T-cell (primary cell): ENCODE measurements at regions not wholly inside any gene's neighbourhood (a gene's known extent, or its start where the extent isn't known, plus 50 kb on each side); places are given as distances from the start of the nearest gene placed in this dataset.

ENCODE experiments used
- ATAC-seq, 4 experiments: fragments of 200-7000 bp in 3 of 4; fragments of 150-1000 bp in 1 of 4; cut with Tn5 transposase; replicated peaks in 1 of 4; 1 replicate in 3 of 4; 2 replicates in 1 of 4; pipeline ENCODE4 v1.10.0; 2021; ENCODE audit warnings: moderate library complexity in 3 of 4, mild to moderate bottlenecking in 2 of 4, moderate number of reproducible peaks in 1 of 4
- CTCF ChIA-PET, 2 donors: fragments of 300-600 bp; sonication (Branson Sonifier 250); formaldehyde crosslinking; loops; one replicate each; lab custom pipeline; 2022; ENCODE audit warnings: antibody characterized with exemption in 2 of 2; lab: Charles Lee
- POLR2A ChIA-PET, 2 donors: fragments of 300-600 bp; sonication (Branson Sonifier 250); formaldehyde crosslinking; loops; one replicate each; lab custom pipeline; 2022; ENCODE audit warnings: antibody characterized with exemption in 2 of 2; lab: Charles Lee
- DNase-seq, 35 experiments: peaks; one replicate each; pipeline versions ENCODE4 v3.0.0 to v3.0.0-alpha.2; 2013 to 2023
- H3K27ac ChIP-seq: one replicate; pipeline ENCODE4 v1.5.1; 2013; ENCODE audit warnings: low read length
- H3K27me3 ChIP-seq, 2 experiments: replicated peaks in 1 of 2; 1 replicate in 1 of 2; 2 replicates in 1 of 2; pipeline versions ENCODE4 v1.6.1 to v1.7.0; 2013; ENCODE audit warnings: low read length in 1 of 2, mixed read lengths in 1 of 2; ENCODE audit not compliant: control insufficient read depth in 2 of 2, insufficient read depth in 2 of 2; ENCODE audit errors: extremely low read depth in 1 of 2
- H3K36me3 ChIP-seq, 2 donors: 1 replicate in 1 of 2; 2 replicates in 1 of 2; pipeline versions ENCODE4 v1.6.1 to v1.7.0; 2013; ENCODE audit warnings: low read length in 1 of 2; ENCODE audit not compliant: control insufficient read depth in 2 of 2, insufficient read depth in 1 of 2; ENCODE audit errors: extremely low read depth in 1 of 2
- H3K4me1 ChIP-seq, 2 experiments: 1 replicate in 1 of 2; 2 replicates in 1 of 2; pipeline versions ENCODE4 v1.6.1 to v1.7.0; 2013; ENCODE audit warnings: low read length in 2 of 2, mixed read lengths in 1 of 2; ENCODE audit not compliant: insufficient read depth in 2 of 2, control insufficient read depth in 1 of 2; ENCODE audit errors: extremely low read depth in 1 of 2
- H3K4me3 ChIP-seq, 2 donors: 1 replicate in 1 of 2; 2 replicates in 1 of 2; pipeline versions ENCODE4 v1.5.1 to v1.7.0; 2013; ENCODE audit warnings: mild to moderate bottlenecking in 2 of 2, low read length in 1 of 2, moderate library complexity in 1 of 2; ENCODE audit not compliant: control insufficient read depth in 1 of 2; ENCODE audit errors: extremely low read depth in 1 of 2
- H3K9me3 ChIP-seq: 2 replicates; pipeline ENCODE4 v1.7.0; 2013
- H3K27ac Mint-ChIP-seq, 2 donors: one replicate each; pipeline ENCODE4 v1.8.0; 2020 to 2021; ENCODE audit warnings: mild to moderate bottlenecking in 2 of 2, mixed read lengths in 2 of 2
- H3K27me3 Mint-ChIP-seq, 2 donors: one replicate each; pipeline ENCODE4 v1.8.0; 2021 to 2022; ENCODE audit warnings: mixed read lengths in 2 of 2
- H3K36me3 Mint-ChIP-seq: one replicate; pipeline ENCODE4 v1.8.0; 2021; ENCODE audit warnings: mixed read lengths
- H3K4me1 Mint-ChIP-seq, 3 donors: one replicate each; pipeline ENCODE4 v1.8.0; 2020 to 2022; ENCODE audit warnings: mixed read lengths in 3 of 3, mild to moderate bottlenecking in 1 of 3
- H3K4me3 Mint-ChIP-seq, 3 donors: one replicate each; pipeline ENCODE4 v1.8.0; 2020 to 2022; ENCODE audit warnings: mild to moderate bottlenecking in 3 of 3, mixed read lengths in 3 of 3, moderate library complexity in 3 of 3
- H3K9me3 Mint-ChIP-seq, 3 donors: one replicate each; pipeline ENCODE4 v1.8.0; 2020 to 2022; ENCODE audit warnings: mixed read lengths in 3 of 3
- WGBS: methylation state at CpG from one replicate; pipeline ENCODE4 v1.1.5; 2013; ENCODE audit warnings: missing lambda C conversion rate; ENCODE audit not compliant: insufficient coverage; 5-methylcytosine and 5-hydroxymethylcytosine counted together

DNA sequence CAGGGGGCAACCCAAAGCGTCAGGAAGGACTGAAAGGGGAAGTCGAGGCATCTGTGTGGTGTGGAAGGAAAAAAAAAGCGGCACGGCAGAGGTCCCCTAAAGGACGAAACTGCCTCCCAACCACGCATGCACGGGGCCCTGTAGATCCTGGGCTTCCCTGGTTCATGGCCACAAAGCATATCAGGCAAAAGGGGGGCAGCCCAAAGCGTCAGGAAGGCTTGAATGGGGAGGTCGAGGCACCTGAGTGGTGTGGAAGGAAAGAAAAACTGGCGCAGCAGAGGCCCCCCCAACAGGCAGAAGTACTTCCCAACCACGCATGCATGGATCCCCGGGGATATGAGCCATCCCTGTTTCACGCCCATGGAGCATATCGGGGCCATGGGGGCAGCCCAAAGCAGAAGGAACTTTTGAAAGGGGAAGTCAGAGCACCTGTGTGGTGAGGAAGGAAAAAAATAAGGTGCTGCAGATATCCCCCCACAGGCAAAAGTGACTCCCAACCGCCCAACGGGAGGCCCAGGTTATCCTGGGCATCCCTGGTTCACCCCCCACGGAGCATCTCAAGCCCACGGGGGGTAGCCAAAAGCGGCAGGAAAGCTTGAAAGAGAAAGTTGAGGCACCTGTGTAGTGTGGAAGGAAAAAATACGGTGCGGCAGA lies 581.2 kb downstream of the ALG10 start:
- ChIA-PET POLR2A (no interaction called here), CTCF (no interaction called here)
- Mint-ChIP-seq H3K4me1 (no peaks in the 10 kb centered on the region), H3K9me3 (peaks cover 10 to 22% (median 17%) of the 10 kb centered on the region in 3 donors), H3K27me3 (no peaks in the 10 kb centered on the region), H3K4me3 (no peak overlapping the region), H3K27ac (no peak overlapping the region), H3K36me3 (no peaks in the 10 kb centered on the region)
- Histone ChIP-seq H3K27ac (no peak overlapping the region), H3K27me3 (peaks cover 0 to 14% of the 10 kb centered on the region in 2 experiments), H3K4me3 (no peak overlapping the region), H3K4me1 (no peaks in the 10 kb centered on the region), H3K9me3 (no peaks in the 10 kb centered on the region), H3K36me3 (no peaks in the 10 kb centered on the region)
- DNase-seq (peak in 1 of 35 experiments; percentile 19), ATAC-seq (no peak)
- WGBS, result 66% methylated on average over 8 of the region's 21 CpGs

DNA sequence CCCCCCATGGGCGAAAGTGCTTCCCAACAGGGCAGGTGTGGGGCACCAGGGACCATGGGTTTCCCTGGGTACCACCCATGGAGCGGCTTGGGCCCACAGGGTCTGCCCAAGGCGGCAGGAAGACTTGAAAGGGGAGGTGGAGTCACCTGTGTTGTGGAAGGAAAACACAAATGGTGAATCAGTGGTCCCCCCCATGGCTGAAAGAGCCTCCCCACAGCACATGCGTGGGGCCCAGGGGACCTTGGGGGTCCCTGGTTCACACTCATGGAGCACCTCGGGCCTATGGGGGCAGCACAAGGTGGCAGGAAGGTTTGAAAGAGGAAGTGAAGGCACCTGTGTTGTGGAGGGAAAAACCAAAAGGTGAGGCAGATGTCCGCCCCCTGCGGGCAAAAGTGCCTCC lies 581.9 kb downstream of the ALG10 start:
- H3K27ac ChIP-seq, result no peak overlapping the region
- Mint-ChIP-seq H3K4me3 (no peak overlapping the region), H3K36me3 (no peaks in the 10 kb centered on the region), H3K9me3 (peaks cover 7 to 25% (median 17%) of the 10 kb centered on the region in 3 donors), H3K27me3 (no peaks in the 10 kb centered on the region), H3K27ac (no peak overlapping the region), H3K4me1 (no peaks in the 10 kb centered on the region)
- WGBS, result 51% methylated on average over 5 of the region's 7 CpGs
- no peaks in the 10 kb centered on the region for H3K9me3 ChIP-seq
- no peaks in the 10 kb centered on the region for H3K4me1 ChIP-seq
- ATAC-seq (no peak), DNase-seq (peak in 1 of 35 experiments; percentile 8)
- no peaks in the 10 kb centered on the region for H3K36me3 ChIP-seq
- H3K4me3 ChIP-seq, result peak overlapping the region in 1 of 2 donors; percentile 25
- ChIA-PET CTCF (no interaction called here), POLR2A (no interaction called here)
- H3K27me3 ChIP-seq, result peaks cover 0 to 10% of the 10 kb centered on the region in 2 experiments

DNA sequence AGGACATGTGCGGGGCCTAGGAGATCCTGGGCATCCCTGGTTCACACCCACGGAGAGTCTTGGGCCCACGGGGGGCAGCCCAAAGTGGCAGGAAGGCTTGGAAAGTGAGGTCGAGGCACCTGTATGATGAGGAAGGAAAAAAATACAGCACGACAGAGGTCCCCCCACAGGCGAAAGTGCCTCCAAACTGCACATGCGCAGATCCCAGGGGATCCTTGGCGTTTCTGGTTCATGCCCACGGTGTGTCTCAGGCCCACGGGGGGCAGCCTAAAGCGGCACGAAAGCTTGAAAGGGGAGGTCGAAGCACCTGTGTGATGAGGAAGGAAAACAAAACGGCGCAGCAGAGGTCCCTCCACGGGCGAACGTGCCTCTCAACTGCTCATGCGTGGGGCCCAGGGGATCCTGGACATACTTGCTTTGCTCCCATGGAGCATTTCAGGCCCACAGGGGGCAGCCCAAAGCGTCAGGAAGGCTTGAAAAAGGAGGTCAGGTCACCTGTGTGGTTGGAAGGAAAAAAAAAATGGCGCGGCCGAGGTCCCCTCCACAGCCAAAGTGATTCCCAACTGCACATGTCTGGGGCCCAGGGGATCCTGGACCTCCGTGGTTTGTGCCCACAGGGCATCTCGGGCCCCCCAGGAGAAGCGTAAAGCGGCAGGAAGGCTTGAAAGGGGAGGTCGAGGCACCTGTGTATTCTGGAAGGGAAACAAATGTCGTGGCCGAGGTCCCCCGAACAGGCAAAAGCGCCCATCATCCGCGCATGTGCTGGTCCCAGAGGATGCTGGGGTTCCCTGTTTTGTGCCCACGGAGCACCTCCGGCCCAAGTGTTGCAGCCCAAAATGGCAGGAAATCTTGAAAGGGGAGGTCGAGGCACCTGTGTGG lies 582.6 kb downstream of the ALG10 start:
- no peaks in the 10 kb centered on the region for H3K9me3 ChIP-seq
- H3K27ac Mint-ChIP-seq, result no peak overlapping the region

DNA sequence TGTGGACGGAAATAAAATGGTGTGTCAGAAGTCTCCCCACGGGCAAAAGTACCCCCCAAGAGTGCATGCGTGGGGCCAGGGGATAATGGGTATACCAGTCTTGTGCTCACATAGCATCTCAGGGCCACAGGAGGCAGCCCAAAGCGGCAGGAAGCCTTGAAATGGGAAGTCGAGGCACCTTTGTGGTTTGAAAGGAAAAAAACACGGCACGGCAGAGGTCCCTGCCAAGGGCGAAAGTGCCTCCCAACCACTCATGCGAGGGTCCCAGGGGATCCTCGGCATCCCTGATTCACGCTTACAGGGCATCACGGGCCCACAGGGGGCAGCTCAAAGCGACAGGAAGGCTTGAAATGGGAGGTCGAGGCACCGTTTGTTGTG lies 583.2 kb downstream of the ALG10 start:
- Mint-ChIP-seq H3K4me1 (no peaks in the 10 kb centered on the region), H3K36me3 (no peaks in the 10 kb centered on the region), H3K27ac (no peak overlapping the region), H3K27me3 (no peaks in the 10 kb centered on the region), H3K4me3 (no peak overlapping the region), H3K9me3 (peaks cover 11 to 28% (median 21%) of the 10 kb centered on the region in 3 donors)
- no peaks in the 10 kb centered on the region for H3K9me3 ChIP-seq
- H3K36me3 ChIP-seq, result no peaks in the 10 kb centered on the region
- H3K4me1 ChIP-seq, result no peaks in the 10 kb centered on the region
- no peak overlapping the region for H3K4me3 ChIP-seq
- H3K27ac ChIP-seq, result no peak overlapping the region
- ChIA-PET POLR2A (no interaction called here), CTCF (no interaction called here)
- DNase-seq (no peak), ATAC-seq (no peak)
- 77% methylated on average over 13 of the region's 15 CpGs for WGBS
- peaks cover 0 to 7% of the 10 kb centered on the region in 2 experiments for H3K27me3 ChIP-seq

More for the DNA sequence above, 582.6 kb downstream of the ALG10 start:
- CTCF ChIA-PET, result no interaction called here
- Histone ChIP-seq H3K36me3 (no peaks in the 10 kb centered on the region), H3K4me3 (peak overlapping the region in 1 of 2 donors; percentile 25), H3K4me1 (no peaks in the 10 kb centered on the region), H3K27ac (no peak overlapping the region), H3K27me3 (peaks cover 0 to 7% of the 10 kb centered on the region in 2 experiments)
- no peaks in the 10 kb centered on the region for H3K27me3 Mint-ChIP-seq
- peaks cover 7 to 28% (median 17%) of the 10 kb centered on the region in 3 donors for H3K9me3 Mint-ChIP-seq
- WGBS, result 77% methylated on average over 32 of the region's 37 CpGs
- ATAC-seq (no peak), DNase-seq (no peak)
- H3K36me3 Mint-ChIP-seq, result no peaks in the 10 kb centered on the region
- POLR2A ChIA-PET, result no interaction called here
- H3K4me1 Mint-ChIP-seq, result no peaks in the 10 kb centered on the region
- no peak overlapping the region for H3K4me3 Mint-ChIP-seq

DNA sequence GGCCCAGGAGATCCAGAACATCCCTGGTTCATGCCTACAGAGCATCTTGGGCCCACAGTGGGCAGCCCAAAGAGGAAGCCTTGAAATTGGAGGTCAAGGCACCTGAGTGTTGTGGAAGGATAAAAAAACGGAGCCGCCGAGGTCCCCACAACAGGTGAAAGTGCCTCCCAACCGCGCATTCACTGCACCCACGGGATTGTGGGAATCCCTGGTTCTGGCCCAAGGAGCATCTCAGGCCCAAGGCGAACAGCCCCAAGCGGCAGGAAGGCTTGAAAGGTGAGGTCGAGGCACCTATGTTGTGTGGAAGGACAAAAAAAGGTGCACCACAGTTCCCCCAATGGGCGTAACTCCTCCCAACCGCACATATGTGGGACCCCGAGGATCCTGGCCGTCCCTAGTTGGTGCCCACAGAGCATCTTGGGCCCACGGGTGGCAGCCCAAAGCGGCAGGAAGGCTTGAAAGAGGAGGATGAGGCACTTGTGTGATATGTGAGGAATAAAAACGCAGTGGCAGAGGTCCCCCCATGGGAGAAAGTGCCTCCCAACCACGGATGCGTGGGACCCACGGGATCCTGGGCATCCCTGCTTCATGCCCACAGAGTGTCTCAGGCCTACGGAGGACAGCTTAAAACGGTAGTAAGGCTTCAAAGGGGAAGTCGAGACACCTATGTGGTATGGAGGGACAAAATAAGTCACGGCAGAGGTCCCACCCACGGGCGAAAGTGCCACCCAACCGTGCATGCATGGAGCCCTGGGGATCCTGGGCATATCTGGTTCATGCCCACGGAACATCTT lies 583.9 kb downstream of the ALG10 start:
- Mint-ChIP-seq H3K27me3 (no peaks in the 10 kb centered on the region), H3K4me1 (no peaks in the 10 kb centered on the region), H3K36me3 (no peaks in the 10 kb centered on the region), H3K9me3 (peaks cover 11 to 30% (median 20%) of the 10 kb centered on the region in 3 donors), H3K4me3 (no peak overlapping the region), H3K27ac (no peak overlapping the region)
- peaks cover 0 to 7% of the 10 kb centered on the region in 2 experiments for H3K27me3 ChIP-seq
- WGBS, result 62% methylated on average over 23 of the region's 27 CpGs
- no peak overlapping the region for H3K4me3 ChIP-seq
- DNase-seq, result no peak
- POLR2A ChIA-PET, result no interaction called here
- H3K9me3 ChIP-seq, result no peaks in the 10 kb centered on the region
- no peak overlapping the region for H3K27ac ChIP-seq
- no peak for ATAC-seq
- no peaks in the 10 kb centered on the region for H3K36me3 ChIP-seq
- H3K4me1 ChIP-seq, result no peaks in the 10 kb centered on the region
- CTCF ChIA-PET, result no interaction called here

DNA sequence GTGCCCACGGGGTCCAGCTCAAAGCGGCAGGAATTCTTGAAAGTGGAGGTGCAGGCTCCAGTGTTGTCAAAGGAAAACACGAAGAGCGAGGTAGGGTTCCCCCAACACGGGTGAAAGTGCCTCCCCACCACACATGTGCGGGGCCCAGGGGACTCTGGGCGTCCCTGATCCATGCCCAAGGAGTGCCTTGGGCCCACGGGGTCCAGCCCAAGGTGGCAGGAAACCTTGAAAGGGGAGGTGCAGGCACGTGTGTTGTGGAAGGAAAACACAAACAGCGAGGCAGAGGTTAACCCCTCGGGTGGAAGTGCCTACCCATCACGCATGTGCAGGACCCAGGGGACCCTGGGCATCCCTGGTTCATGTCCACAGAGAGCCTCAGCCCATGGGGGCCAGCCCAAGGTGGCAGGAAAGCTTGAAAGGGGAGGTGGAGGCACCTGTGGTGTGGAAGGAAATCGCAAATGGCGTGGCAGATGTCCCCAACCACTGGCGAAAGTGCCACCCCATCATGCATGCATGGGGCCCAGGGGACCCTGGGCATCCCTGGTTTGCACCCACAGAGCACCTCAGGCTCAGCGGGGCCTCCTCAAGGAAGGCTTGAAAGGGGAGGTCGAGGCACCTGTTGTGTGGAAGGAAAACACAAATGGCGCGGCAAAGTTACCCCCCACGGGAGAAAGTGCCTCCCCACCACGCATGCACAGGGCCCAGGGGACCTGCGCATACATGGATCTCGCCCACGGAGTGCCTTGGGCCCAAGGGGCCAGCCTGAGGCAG lies 584.6 kb downstream of the ALG10 start:
- H3K36me3 ChIP-seq, result no peaks in the 10 kb centered on the region
- CTCF ChIA-PET, result no interaction called here
- Mint-ChIP-seq H3K36me3 (no peaks in the 10 kb centered on the region), H3K9me3 (peaks cover 11 to 34% (median 14%) of the 10 kb centered on the region in 3 donors), H3K27me3 (no peaks in the 10 kb centered on the region), H3K4me3 (no peak overlapping the region), H3K4me1 (no peaks in the 10 kb centered on the region), H3K27ac (no peak overlapping the region)
- POLR2A ChIA-PET, result no interaction called here
- H3K9me3 ChIP-seq, result no peaks in the 10 kb centered on the region
- ATAC-seq, result no peak
- peaks cover 0 to 7% of the 10 kb centered on the region in 2 experiments for H3K27me3 ChIP-seq
- WGBS, result 62% methylated on average over 9 of the region's 24 CpGs
- no peak overlapping the region for H3K27ac ChIP-seq
- no peak overlapping the region for H3K4me3 ChIP-seq
- DNase-seq, result no peak
- H3K4me1 ChIP-seq, result no peaks in the 10 kb centered on the region
